ENCODE measurements at regions not wholly inside any gene's neighbourhood (a gene's known extent, or its start where the extent isn't known, plus 50 kb on each side); places are given as distances from the start of the nearest gene placed in this dataset.
"Not testable (repeated sequence)": the region's sequence is repeated elsewhere in the genome, so short reads cannot be mapped to it uniquely, and the experiment has no call there.

DNA sequence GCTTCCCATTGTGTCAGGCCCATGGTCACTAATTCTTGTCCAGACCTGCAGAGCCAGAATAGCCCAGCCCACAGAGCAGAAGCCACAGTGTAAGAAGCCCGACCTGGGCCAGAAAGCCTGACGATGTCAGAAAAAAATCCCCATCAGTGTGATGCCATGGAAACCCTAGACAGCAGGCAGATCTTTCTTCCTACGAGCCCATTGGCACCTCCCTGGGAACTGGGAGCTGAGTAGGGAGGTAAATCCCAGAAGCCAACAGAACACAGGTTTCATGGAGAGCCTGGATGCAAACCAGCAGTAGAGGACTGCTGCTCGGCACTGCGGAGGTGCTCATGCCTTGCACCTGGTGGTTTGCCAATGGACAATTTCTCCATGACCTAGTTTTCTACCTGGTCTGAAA, 82.2 kb upstream of the SLC22A16 start:
- no peak for DNase-seq

DNA sequence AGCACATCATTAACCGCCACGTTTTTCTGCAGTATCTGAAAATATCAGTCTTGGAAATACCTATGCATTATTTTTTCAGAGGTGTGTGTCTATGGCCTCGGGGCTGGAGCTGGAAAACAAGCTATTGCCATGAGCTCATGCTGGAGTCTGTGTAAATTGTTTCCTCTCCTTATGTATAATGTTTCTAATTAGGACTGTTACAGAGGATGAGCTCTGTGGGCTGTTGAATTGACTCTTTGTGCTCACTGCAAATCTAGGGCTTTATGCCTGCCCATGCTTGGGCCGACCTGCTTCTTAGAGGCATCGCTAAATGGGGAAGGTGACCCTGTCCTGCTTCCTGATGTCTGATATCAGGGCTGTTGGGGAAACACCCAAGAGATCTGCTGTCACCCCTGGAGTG, 80.8 kb upstream of the SLC22A16 start:
- no peak for DNase-seq

DNA sequence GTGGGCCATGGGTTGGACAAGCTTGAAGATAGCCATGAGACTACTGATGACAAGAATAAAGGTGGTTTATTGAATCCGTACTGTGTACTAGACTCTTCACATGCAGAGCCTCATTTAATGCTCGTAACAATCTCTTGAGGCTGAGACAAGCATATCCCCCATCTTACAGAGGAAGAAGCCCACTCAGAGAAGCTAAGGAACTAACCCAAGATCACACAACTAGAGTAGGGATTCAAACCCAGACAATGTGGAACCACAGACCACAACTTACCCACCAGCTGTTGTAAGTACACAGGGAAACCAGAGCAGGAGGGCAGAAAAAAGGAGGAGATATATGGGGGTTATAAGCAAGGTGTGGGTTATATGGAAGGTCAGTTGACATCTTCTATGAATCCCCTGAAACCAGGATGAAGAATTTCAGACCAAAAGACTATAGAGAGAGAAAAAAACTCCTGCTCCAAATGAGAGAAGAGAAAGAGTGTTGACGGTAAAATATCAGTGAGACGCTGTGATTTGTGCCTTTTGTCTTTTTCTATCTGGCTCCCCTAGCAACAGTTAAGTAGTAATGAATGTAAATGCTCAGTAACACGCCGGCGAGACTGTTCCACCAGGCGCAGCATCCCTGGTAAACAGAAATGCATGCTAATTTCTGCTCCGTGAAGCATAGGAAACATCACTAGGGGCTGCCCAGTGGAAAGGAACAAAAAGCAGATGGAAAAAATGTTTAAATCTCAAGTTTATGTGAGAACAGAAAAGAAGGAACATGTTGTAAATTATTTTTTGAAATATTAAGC, 80.1 kb upstream of the SLC22A16 start:
- no peak for DNase-seq

DNA sequence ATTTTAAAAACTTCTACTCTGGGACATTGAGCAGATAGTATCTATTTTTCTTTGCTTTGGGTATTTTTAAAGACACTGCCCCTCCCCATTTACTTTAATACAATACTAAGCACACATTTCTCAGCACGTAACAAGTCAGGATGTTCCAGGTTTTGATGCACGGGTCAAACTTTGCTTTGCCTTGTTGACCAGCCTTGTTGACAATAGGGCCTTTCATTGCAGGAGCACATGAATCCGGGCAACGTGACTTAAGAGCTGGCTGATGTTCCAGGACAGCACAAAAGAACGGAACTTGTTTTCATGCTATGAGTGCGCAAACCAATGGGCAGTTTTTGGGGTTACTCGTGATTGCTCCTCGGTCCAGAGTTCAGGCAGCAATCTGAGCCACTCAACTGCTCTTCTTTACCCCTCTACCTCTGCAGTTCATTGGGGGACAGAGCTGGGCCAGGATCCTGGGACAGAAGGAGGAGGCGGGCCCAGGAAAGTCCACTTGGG, 78.6 kb upstream of the SLC22A16 start:
- no peak for DNase-seq

DNA sequence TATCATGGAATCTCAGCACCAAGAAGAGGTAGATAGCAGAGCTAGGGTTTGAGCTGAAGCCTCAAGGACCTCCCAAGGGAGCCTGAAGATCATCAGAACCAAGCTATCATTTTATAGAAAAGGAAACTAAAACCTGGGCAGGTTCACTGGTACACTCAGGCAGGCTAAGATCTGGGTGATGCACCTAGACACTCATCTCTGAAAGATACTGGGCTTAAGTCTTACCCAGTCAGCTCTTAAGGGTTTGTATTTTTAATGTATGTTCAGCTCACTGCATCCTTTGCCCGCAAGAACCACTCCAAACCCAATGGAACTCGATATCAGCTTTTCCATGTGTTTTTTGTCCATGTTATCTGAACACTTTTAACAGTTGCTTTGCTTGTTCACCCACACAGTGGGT, 78.0 kb upstream of the SLC22A16 start:
- no peak for DNase-seq

DNA sequence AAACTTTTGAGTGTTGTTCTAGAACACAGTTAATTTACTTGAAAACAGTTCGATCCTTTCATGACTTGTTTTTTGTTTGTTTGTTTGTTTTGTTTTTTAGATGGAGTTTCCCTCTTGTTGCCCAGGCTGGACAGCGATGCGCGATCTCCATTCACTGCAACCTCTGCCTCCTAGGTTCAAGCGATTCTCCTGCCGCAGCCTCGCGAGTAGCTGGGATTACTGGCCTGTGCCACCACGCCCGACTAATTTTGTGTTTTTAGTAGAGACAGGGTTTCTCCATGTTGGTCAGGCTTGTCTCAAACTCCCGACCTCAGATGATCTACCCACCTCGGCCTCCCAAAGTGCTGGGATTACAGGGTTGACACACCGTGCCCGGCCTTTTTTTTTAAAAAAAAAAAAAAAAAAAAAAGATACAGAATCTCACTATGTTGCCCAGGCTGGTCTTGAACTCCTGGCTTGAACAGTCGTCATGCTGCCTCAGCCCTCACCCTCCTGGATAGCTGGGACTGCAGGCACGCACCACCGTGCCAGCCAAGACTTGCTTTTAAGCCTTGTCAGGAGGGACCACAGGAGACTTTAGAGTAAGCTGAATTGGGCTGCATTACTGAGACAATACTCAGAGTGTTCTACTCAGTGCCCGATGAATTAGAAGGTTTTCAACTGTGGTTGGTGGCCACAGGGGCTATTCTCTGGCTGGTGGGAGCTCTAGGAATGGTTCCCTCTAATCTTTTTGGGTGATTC, 76.7 kb upstream of the SLC22A16 start:
- DNase-seq: no peak

DNA sequence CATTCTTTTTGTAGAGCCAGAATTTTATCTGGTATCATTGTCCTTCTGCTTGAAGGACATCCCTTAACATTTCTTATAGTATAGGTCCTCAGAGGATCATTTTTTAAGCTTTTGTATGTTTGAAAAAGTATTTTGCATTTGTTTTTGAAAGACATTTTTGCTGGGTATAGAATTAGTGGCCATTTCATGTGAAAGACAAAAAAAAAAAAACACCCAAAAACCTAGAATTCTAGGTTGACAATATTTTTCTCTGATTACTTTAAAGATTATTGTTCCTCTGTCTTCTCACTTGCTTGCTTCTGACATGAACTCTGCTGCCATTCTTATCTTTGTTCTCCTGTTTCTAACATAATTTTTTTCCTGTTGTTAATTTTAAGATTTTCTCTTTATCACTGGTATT, 75.7 kb upstream of the SLC22A16 start:
- DNase-seq: no peak

DNA sequence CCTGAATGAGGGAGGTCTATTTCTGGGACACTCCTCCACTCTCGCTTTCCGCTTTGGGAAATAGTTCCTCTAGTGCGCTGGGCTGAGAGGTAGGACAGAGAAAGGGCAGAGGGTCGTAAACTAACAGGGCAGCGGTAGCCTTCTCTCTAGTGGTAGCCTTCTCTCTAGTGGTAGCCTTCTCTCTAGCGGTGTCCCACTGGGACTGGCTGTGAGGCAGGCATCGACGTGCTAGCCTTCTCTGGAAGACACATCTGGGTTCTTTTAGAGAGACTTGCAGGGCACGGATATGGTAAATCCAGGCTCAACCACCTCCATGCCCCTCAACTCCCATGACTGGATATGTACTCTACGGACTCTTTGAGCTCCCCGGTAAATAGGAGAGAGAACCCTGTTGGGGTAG, 74.7 kb upstream of the SLC22A16 start:
- DNase-seq: no peak

DNA sequence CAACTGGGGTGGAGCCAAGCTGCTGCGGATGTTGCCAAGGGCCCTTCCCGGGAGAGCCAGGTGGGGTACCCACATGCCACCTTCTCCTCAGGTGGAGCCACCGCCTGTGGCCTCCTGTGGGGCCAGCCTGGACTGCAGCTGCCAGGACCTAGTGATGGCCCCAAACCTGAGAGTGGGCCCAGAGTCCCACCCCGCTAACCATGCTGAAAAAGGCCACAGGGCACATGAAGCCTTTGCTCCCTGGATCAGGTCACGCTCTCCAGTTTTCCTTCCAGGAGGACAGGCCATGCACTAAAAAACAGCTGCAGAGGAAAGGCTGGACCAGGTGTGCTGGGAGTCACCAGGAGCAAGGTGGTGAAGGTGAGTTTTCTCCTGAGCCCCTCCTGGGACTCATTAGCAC, 73.9 kb upstream of the SLC22A16 start:
- DNase-seq: no peak

DNA sequence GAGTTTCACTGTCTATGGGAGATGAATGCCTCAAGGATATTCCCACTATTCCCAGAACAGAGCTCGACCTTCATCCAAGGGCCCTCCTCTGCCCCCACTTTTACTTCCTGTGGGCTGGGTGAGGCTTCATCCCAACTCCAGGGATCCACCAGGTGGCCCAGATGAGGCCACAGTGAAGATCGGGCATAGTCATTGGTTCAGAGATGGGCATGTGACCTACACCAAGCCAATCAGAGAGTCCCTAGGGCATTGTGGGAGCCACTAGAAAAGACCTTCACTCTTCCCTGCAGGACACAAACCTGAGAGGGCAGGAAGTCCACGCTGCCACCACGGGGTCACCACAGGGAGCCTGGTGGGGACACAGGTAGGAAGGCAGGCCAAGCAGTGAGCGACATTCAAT, 72.9 kb upstream of the SLC22A16 start:
- DNase-seq: no peak

DNA sequence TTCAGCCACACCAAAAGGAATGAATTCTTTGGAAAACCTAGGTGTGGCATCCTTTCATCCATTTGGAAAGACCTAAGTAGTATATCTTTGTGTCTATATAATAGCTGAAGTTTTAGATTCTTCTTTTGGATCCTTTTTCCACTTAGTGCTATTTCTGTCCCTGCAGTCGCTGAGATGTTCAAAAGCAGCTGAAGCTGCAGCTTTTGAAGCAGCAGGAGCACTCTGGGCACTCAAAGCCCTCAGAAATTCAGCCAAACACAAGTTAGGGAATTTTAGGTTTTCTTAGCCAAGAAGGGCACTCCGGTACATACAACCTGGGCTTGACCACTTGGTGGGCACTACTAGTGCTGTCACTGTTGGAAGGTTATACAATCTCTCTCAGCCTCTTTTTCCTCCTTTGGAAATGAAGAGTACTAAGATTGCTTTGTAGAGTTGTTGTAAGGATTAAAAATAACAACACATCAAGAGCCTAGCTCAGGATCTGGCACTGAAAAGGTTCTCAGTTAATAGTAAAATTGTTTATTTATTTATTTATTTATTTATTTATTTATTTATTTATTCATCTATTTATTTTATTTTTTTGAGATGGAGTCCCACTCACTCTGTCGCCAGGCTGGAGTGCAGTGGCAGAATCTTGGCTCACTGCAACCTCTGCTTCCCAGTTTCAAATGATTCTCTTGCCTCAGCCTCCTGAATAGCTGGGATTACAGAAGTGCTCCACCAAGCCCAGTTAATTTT, 71.9 kb upstream of the SLC22A16 start:
- DNase-seq: no peak

DNA sequence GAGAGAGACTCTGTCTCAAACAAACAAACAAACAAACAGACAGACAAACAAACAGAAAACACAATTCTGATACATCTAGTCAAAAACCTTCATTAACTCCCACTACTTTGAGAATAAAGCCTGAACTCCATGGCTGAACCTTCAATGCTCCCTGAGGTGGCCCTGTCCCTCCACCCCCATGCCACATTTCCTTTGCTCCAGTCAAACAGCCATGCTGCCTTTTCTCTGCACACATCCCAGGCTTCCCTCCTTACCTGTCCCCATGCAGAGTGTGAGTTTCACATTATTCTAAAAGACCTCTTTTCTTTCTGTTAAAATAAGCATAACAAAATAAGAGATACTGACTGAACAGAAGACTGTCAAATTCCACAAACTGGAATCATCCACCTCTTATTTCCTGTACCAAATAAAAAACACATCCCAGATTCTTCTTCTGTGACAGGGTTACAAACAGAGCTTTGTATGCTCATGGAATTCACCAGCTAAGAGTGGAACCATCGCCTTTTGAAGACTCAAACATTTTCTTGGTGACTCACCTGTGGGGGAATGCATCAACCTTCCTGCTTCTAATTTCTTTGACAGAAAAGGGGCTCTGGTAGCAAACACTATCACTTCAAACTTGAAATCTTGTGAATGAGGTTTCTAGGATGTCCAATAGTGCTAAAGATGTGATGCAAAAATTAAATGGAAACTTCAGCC, 71.0 kb upstream of the SLC22A16 start:
- no peak for DNase-seq

DNA sequence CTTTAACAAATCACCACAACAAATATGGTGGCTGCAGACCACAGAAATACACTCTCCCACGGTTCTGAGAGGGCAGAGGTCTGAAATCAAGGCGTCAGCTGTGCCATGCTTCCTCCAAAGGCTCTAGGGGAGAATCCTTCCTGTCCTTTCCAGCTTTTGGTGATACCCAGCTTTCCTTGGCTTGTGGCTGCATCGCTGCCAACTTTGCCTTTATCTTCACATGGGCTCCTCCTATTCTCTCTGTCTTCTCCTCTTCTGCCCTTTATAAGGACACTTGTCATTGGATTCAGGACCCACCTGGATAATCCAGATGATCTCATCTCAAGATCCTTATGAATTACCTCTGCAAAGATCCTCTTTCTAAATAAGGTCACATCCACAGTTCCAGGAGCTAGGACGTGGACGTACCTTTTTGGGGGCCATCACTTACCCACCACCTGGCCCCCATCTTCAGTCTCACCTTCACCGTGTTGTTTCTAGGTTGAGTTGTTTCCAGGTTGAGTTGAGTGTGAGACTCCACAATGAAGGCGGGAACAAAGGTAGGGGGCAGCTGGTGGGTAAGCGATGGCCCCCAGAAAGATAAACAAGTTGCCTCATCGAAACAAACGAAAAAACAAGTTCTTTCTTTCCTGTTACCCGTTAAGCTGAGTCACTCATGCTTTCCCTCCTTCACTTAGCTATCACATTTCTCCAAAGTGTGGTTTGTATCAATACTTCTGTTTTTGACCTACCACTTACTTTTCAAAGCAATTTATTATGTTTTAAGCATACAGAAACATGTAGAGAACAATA, 68.9 kb upstream of the SLC22A16 start:
- no peak for DNase-seq

DNA sequence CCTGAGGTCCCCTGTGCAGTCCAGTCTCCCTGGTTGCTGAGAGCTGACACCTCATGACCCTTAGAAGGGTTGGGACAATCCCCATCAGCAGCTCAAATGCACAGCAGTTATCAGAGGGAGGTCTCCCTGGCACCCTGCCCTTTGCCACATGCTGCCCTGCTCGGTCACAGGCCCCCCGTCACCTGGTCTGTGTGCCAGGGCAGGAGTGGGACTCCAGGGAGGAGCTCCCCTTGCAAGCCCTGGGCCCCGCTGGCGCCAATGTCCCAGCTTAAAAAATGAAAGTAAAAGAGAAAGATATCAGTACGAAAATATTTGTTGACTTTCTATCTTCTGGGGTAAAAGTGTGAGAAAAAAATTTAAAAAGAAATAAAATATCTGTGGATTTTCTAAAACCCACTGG, 68.1 kb upstream of the SLC22A16 start:
- DNase-seq: no peak

DNA sequence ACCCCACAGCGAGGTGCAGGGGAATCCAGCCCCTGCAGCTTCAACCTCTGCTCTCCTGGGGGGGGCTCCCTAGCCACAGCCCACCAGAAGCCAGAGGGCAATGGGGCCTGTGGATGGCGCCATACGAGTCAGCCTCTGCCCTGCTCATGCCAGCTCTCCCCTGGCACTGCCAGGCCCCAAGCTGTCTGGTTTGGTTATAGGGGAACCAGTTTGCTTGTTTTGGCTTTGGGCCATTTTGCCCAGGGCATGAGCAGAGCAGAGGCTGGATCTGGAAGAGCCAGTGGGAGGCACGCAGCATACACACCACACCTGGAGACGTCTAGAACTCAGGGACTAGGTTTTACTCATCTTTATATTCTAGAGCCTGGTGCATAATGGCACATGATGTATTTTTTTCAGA, 66.7 kb upstream of the SLC22A16 start:
- DNase-seq: no peak

DNA sequence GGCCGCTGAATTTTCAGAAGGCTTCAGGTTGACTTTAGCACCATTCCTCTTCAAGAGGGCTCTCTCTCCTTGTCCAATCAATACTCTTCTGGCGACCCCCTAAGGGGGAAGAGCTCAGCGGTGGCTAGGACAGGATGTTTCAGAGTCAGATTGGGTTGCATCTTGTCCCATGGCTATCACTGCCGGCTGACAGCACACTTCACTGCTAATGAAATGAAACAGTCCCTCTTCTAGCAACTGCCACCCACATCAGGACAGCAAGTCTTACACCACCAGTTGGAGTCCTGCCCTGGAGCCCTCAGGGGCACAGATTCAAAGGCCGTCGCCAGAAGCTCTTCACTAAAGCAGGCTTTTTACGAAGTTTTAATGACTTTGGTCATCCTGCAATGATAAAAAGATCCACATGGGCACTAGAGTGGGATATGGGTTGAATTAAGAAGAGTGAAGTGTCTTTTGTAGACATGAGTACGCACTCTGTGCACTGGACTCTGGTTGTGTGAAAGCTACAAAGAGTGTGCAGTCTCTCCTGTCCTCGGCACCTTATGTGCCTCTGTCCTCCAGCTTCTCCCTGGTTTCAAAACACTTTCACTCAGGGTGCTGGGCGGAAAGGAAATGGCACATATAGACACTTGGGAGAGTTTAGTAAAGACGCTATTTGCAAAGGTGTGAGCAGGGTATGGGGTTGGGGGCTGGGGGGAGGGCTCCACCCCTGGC, 66.1 kb upstream of the SLC22A16 start:
- DNase-seq: no peak

DNA sequence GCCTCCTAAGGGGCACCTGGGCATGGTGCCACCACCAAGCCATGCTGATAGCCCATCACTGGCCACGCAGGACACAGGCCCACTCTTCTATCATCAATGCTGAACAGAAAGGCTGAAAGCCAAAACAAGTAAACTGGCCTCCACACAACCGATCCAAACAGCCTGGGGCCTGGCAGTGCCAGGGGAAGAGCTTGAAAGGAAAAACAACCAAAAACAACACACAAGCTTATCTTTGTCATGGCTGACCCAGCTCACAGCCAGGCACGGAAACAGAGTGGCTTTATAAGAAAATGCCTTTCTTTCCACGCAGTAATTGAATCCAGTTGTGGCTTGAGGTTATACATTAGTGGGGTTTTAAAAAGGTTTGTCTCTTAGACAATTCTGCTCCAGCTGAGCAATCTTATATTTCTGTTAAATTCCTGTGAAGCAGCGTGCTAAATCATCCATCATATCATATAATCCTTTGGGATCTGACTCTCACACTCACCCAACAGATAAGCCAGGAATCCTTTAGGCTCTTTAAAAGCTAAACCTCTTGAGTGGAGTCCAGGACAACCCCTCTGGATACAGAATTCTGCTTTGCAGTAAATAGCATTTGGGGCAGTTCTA, 65.4 kb upstream of the SLC22A16 start:
- DNase-seq: no peak

DNA sequence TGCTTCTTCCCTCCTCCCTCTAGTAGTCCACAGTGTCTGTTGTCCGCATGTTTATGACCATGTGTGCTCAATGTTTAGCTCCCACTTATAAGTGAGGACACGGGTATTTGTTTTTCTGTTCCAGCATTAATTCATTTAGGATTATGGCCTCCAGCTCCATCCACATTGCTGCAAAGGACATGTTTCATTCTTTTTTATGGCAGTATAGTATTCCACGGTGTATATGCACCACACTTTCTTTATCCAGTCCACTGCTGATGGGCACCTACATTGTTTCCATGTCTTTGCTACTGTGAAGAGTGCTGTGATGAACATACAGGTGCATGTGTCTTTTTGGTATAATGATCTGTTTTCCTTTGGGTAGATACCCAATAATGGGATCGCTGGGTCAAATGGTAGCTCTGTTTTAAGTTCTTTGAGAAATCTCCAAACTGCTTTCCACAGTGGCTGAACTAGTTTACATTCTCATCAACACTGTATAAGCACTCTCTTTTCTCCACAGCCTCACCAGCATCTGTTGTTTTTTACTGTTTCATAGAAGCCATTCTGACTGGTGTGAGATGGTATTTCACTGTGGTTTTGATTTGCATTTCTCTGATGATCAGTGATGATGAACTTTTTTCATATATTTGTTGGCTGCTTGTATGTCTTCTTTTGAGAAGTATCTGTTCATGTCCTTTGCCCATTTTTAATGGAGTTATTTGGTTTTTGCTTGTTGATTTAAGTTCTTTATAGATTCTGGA, 63.0 kb upstream of the SLC22A16 start:
- not testable (repeated sequence) for DNase-seq

DNA sequence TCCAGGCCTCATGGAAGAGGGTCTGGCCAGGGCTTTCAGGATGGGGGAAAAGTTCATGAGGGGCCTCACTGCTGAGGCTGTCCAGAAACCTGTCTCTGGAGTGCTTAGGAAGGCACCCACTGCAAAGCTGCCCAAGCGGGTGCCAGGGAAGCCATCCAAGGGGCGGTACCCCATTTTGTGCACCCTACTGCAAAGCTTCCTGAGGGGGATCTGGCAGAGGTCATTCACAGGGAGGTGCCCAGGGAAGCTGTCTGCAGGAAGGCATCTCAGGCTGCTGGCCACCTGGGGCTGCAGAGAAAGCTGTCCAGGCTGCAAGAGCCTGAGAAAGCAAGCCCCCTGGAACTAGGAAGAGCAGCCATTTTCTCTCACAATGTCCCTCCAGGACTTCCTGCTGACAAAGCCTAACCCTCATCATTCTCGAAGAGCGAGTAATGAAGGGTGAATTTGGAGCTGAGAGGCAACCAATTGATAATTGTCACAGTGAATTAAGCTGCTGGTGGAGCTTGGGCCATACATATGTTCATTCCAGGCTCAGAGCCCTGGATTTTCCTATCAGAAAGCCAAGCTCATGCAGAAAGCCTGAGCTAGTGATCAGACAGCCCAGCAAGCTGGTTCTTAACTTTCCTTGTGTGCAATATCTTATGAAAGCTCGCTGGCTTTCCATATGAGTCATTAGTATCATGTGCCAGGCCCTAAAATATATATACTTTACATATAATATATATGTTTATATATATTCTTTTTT, 62.2 kb upstream of the SLC22A16 start:
- DNase-seq: no peak

All from effector CD4-positive, alpha-beta T cell (primary cell).